GM12892 (cell line): ENCODE measurements at regions not wholly inside any gene's neighbourhood (a gene's known extent, or its start where the extent isn't known, plus 50 kb on each side); places are given as distances from the start of the nearest gene placed in this dataset.

ENCODE experiments used
- DNase-seq: peaks from one replicate; pipeline ENCODE4 v3.0.0; 2011; ENCODE audit not compliant: insufficient read length
- FAIRE-seq: peaks from 2 replicates; lab custom pipeline; 2011; peaks lifted over from hg19 to GRCh38; lab: Jason Lieb, UNC
- POLR2A ChIP-seq: IDR thresholded peaks from 2 replicates; pipeline ENCODE4 v1.6.1; 2011; ENCODE audit warnings: low read depth, low read length, control low read depth
- POLR2AphosphoS5 ChIP-seq: IDR thresholded peaks from 2 replicates; pipeline ENCODE4 v1.6.1; 2011; ENCODE audit warnings: low read depth, low read length, control low read depth
- TAF1 ChIP-seq: IDR thresholded peaks from 2 replicates; pipeline ENCODE4 v1.6.1; 2011; ENCODE audit warnings: low read depth, mild to moderate bottlenecking, control low read depth, low read length, borderline replicate concordance

- no peak for TF ChIP-seq POLR2AphosphoS5
- TF ChIP-seq TAF1: no peak
- TF ChIP-seq POLR2A: no peak
- DNase-seq: no peak
- FAIRE-seq: no peak
These were observed 59.9 kb downstream of the BMP4 start for GRCh38 chr14:53896726-53897125.

DNA sequence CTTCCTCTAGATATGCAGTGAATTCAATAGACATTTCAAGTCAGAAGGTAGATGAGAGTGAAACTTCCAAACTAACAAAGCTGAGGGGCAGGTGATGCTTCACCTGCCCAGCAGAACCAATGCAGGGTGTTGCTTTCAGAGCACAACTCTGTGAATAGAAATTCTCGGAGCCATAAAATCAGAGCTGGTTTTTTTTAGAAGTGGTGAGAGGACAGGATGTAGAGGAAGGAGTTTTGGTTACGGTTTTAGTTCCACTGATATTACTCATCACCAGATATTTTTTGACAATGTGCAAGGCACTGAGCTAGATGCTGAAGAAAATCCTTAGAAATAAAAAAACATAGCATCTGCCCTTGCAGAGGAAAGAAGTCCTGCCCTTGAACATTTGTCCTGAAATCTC, 62.2 kb downstream of the BMP4 start:
- DNase-seq: peak; percentile 6
- TF ChIP-seq POLR2A: no peak
- TF ChIP-seq TAF1: no peak
- no peak for TF ChIP-seq POLR2AphosphoS5
- peak; percentile 66 for FAIRE-seq

DNA sequence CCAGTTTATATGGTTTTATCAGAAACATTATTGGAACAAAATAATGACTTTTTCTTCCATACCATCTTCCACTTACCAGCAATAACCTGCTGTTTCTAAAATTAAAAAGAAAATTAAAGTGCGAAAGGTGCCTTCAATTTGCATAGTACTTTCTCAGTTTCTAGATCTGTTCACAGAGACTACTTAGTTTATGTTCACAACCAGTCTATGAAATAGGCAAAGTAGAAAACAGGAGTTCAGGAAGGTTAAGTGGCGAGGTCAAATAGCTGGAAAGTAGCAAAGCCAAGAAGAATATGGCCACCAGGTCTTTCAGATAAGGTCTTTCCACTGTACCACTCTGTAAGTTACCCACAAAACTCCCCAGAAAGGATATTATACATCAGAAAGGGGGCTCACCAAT, 63.3 kb downstream of the BMP4 start:
- DNase-seq: no peak
- FAIRE-seq: no peak
- TF ChIP-seq POLR2AphosphoS5 (no peak), POLR2A (no peak), TAF1 (no peak)

DNA sequence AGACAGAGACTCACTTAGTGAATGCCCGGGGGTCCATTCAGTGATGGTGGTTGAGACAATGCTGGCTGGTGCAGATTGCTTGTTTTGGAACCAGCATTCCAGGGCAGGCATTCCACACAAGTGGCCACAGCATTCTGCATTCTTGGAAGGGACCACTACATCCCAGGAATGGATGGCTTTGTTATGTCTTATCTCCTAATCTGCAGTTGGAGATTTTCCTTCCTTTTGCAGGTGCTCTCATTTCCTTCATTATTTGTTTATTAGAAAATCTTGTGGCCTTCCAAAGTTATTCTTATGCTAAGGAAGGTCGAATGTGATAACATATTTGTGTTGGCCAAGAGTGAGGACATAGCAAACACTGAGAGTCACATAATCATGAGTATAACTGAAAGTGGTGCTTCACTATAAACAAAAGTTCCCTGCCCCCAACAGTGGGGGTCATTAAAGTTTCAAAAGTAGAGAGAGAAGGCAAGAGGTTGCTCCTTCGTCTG, 66.0 kb downstream of the BMP4 start:
- no peak for TF ChIP-seq TAF1
- TF ChIP-seq POLR2AphosphoS5: no peak
- TF ChIP-seq POLR2A: no peak
- no peak for DNase-seq
- no peak for FAIRE-seq

DNA sequence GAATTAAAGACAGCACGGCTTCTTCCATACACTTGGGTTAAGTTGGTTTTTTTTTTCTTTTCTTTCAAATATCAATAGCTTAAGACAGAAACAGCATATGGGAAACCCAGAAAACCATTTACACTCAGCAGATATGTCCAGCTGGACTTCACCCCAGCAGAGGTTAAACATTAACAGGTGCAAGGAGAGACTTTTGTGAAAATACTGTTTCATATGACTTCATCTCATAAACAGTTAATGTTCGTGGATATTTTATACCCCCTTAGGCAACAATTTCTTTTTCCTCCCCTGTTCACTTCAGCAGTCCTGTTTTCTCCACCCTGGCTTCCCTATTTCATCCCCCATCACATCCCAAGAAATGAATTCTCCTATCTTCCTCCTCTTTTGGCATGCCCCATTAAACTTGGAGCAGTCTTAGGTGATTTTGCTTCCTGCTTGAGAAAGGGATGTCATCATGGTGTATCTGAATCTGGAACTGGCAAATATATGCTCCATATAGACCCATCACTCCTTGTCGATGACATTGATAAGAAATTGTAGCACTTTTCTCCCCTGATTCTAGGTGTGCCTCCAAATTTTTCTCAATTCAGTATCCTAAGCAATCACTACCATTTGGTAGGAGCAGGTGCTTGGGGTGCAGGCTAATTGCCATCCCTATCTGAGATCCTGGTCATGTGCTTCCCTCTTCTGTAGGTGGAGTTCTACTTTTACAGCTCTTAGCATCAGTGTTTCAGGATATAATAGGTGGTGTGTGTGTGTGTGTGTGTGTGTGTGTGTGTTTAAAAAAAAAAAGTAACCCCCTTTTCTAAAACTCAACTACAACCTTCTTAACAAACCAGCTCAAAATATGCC, 67.9 kb downstream of the BMP4 start:
- no peak for DNase-seq
- no peak for TF ChIP-seq POLR2A
- TF ChIP-seq TAF1: no peak
- no peak for TF ChIP-seq POLR2AphosphoS5
- FAIRE-seq: no peak

DNA sequence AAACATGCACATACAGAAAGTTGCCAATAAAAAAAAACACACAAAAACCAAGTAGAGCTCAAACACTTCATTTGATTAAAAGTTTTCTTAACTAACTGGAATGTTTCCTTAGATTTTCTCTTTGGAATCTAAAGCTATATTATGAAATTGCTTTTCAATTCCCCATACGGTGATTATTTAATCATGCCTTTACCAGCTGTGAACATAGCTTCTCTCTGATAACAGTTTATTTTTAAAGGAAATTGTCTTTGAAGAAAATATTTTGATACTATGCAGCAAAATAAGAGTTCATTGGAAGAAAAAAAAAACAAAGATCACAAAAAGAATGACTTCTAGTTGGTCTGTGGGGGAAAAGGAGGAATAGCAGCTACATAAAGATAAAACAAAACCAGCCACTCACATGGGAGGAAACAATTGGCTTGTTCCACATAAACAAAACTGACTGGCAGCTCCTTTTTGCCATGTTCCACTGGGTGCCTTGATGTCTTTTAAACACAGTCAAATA, 71.4 kb downstream of the BMP4 start:
- no peak for DNase-seq
- TF ChIP-seq POLR2A (no peak), POLR2AphosphoS5 (no peak), TAF1 (no peak)
- FAIRE-seq: peak; percentile 21

DNA sequence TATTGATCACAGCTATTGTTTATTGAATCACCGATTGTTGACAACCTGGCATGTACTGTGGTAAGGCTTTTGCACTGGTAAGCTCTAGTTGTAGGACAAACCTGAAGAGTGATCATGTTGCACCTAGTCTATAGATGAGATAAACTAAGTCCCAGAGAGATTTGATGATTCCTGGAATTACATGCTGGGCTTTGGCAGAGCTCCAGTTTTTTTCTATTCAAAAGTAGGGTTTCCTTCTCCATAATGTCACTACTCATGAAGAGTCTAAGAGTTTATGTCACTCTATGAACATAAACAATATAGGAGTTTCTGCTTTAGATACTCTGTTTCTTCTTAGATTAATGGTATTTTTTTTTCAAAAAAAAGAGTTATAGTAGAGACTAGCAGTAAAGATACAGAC, 72.0 kb downstream of the BMP4 start:
- TF ChIP-seq TAF1 (no peak), POLR2AphosphoS5 (no peak), POLR2A (no peak)
- FAIRE-seq: no peak
- no peak for DNase-seq

GRCh38 chr14:53883739-53884138, 72.9 kb downstream of the BMP4 start:
- FAIRE-seq (no peak), DNase-seq (no peak)

DNA sequence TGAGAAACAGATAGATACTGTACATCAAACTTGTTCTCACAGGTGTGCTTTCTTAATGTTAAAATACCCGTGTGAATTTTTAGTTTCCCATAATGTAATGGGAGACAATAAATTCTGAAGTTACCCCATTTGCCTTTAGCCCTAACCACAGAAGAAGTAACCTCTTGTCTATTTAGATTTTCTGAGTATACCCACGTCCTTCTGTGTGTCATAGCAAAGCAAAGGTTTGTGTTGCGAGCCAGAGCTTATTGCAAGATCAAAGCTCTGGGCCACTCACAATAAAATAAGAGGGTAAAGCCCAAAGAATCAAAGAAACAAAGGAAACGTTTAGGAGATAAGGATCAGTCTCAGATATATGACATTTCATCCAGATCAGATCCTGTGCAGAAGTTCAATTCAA, 73.9 kb downstream of the BMP4 start:
- TF ChIP-seq POLR2A (no peak), POLR2AphosphoS5 (no peak), TAF1 (no peak)
- no peak for DNase-seq
- no peak for FAIRE-seq

More at GRCh38 chr14:53883739-53884138, 72.9 kb downstream of the BMP4 start:
- TF ChIP-seq POLR2A (no peak), POLR2AphosphoS5 (no peak), TAF1 (no peak)

GRCh38 chr14:53881921-53882320, 74.7 kb downstream of the BMP4 start:
- TF ChIP-seq POLR2A: no peak
- no peak for TF ChIP-seq TAF1
- no peak for TF ChIP-seq POLR2AphosphoS5
- FAIRE-seq (no peak), DNase-seq (no peak)

- DNase-seq (no peak), FAIRE-seq (no peak)
- TF ChIP-seq POLR2A: no peak
- no peak for TF ChIP-seq TAF1
- TF ChIP-seq POLR2AphosphoS5: no peak
These were observed 75.3 kb downstream of the BMP4 start for GRCh38 chr14:53881161-53881871.

DNA sequence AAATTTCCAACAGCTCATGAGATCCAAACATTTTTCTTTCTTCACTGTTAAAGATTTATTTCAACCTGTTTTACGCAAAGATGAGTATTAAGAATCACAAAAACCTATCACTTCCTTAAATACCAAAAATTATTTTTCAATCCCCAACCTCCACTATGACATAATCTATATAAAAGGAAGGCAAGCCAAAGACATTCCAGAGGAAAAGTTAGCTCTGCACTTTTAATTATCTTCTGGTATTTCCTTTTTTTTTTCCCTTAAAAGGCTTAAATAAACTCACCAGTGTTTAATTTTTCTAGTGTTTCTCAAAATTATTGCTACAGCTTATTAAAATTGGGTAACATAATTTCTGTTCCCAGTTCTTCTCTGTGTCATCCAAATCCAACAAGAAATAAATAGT, 75.9 kb downstream of the BMP4 start:
- no peak for TF ChIP-seq POLR2A
- TF ChIP-seq TAF1: no peak
- no peak for TF ChIP-seq POLR2AphosphoS5
- DNase-seq: no peak
- FAIRE-seq: no peak
